T47D (cell line): ENCODE measurements at regions not wholly inside any gene's neighbourhood (a gene's known extent, or its start where the extent isn't known, plus 50 kb on each side); places are given as distances from the start of the nearest gene placed in this dataset.
"Not testable (repeated sequence)": the region's sequence is repeated elsewhere in the genome, so short reads cannot be mapped to it uniquely, and the experiment has no call there.

Experiments used
- DNase-seq, 2 experiments: peaks; one replicate each; pipeline versions ENCODE4 v3.0.0 to v3.0.0-alpha.2; 2011 to 2012; ENCODE audit warnings: low read depth in 1 of 2, low spot score in 1 of 2
- JUND ChIP-seq: IDR thresholded peaks from 2 replicates; pipeline ENCODE4 v1.6.1; 2012; ENCODE audit warnings: low read depth
- in situ Hi-C: cut with HindIII; loops from 2 replicates; pipeline ENCODE4 v1.10.0; 2016; ENCODE audit warnings: low sequenced_read_pairs, low pct_unique_long_range_greater_than_20kb

- in situ Hi-C loops: no loop called here
- DNase-seq: no peak
- no peak for TF ChIP-seq JUND
Observed at GRCh38 chr3:83251490-83251889, 1490.0 kb upstream of the GBE1 start.

GRCh38 chr3:83250613-83251012 lies 1489.2 kb upstream of the GBE1 start:
- DNase-seq: no peak
- no peak for TF ChIP-seq JUND
- in situ Hi-C loops: no loop called here

GRCh38 chr3:83248454-83248853 lies 1487.0 kb upstream of the GBE1 start:
- TF ChIP-seq JUND: no peak
- in situ Hi-C loops: no loop called here
- DNase-seq: no peak

- in situ Hi-C loops: no loop called here
- TF ChIP-seq JUND: no peak
Observed at GRCh38 chr3:83235180-83235814, 1473.9 kb upstream of the GBE1 start.

GRCh38 chr3:83233715-83234114 lies 1472.3 kb upstream of the GBE1 start:
- DNase-seq: peak; percentile 9 to 33
- in situ Hi-C loops: no loop called here

More at GRCh38 chr3:83235180-83235814, 1473.9 kb upstream of the GBE1 start:
- no peak for DNase-seq

GRCh38 chr3:83230841-83231240 lies 1469.4 kb upstream of the GBE1 start:
- in situ Hi-C loops: no loop called here
- TF ChIP-seq JUND: no peak
- no peak for DNase-seq

More at GRCh38 chr3:83233715-83234114, 1472.3 kb upstream of the GBE1 start:
- TF ChIP-seq JUND: no peak

- no peak for TF ChIP-seq JUND
- in situ Hi-C loops: no loop called here
- no peak for DNase-seq
Observed at GRCh38 chr3:83230376-83230775, 1468.9 kb upstream of the GBE1 start.

- no peak for DNase-seq
- in situ Hi-C loops: no loop called here
- no peak for TF ChIP-seq JUND
Observed at GRCh38 chr3:83226751-83227150, 1465.3 kb upstream of the GBE1 start.

GRCh38 chr3:83224101-83224868 lies 1462.8 kb upstream of the GBE1 start:
- no peak for DNase-seq
- in situ Hi-C loops: no loop called here
- TF ChIP-seq JUND: no peak

GRCh38 chr3:83218383-83219200 lies 1457.1 kb upstream of the GBE1 start:
- in situ Hi-C loops: no loop called here
- no peak for TF ChIP-seq JUND

GRCh38 chr3:83217595-83218118 lies 1456.2 kb upstream of the GBE1 start:
- in situ Hi-C loops, DNase-seq: not testable (repeated sequence)

More at GRCh38 chr3:83218383-83219200, 1457.1 kb upstream of the GBE1 start:
- DNase-seq: no peak

GRCh38 chr3:83216919-83217594 lies 1455.6 kb upstream of the GBE1 start:
- in situ Hi-C loops: no loop called here
- DNase-seq: peak in 1 of 2 experiments; percentile 0
- TF ChIP-seq JUND: no peak
